ENCODE measurements at regions not wholly inside any gene's neighbourhood (a gene's known extent, or its start where the extent isn't known, plus 50 kb on each side); places are given as distances from the start of the nearest gene placed in this dataset.

- TF ChIP-seq ZNF565 (CRISPR knock-in tag; conservative IDR thresholded peaks at IDR 0.05; ENCODE audit: low read depth) (no peak), ZNF8 (CRISPR knock-in tag; IDR thresholded peaks at IDR 0.05) (no peak), CSRNP3 (CRISPR knock-in tag; IDR thresholded peaks at IDR 0.05) (no peak), TSHZ2 (CRISPR knock-in tag; IDR thresholded peaks at IDR 0.05) (no peak)
Observed at GRCh38 chr10:42112331-42113157, 525.8 kb downstream of the ZNF33B start (continued).

- TF ChIP-seq ISL1 (CRISPR knock-in tag; IDR thresholded peaks at IDR 0.05) (no peak), ZNF70 (CRISPR knock-in tag; IDR thresholded peaks at IDR 0.05) (no peak), ZFP30 (CRISPR knock-in tag; IDR thresholded peaks at IDR 0.05) (no peak), POU6F1 (CRISPR knock-in tag; IDR thresholded peaks at IDR 0.05; ENCODE audit: borderline replicate concordance, low read depth) (no peak), ZNF565 (CRISPR knock-in tag; conservative IDR thresholded peaks at IDR 0.05; ENCODE audit: low read depth) (no peak)
- no peak for ATAC-seq
Observed at GRCh38 chr10:42111661-42112330, 526.6 kb downstream of the ZNF33B start.

GRCh38 chr10:42111076-42111475, 527.3 kb downstream of the ZNF33B start:
- TF ChIP-seq ZNF70 (CRISPR knock-in tag; IDR thresholded peaks at IDR 0.05) (no peak), ZC3H10 (CRISPR knock-in tag; IDR thresholded peaks at IDR 0.05) (no peak), ZFP30 (CRISPR knock-in tag; IDR thresholded peaks at IDR 0.05) (no peak), ISL1 (CRISPR knock-in tag; IDR thresholded peaks at IDR 0.05) (no peak)
- no peak for ATAC-seq
